NCI-H82 treated with DMSO at 0.1 percent for 48 hours (cell line): ENCODE measurements at regions not wholly inside any gene's neighbourhood (a gene's known extent, or its start where the extent isn't known, plus 50 kb on each side); places are given as distances from the start of the nearest gene placed in this dataset.
A peak's percentile ranks its signal among the peaks of the same experiment; 100 is the strongest.

Experiments used
- DNase-seq: peaks from one replicate; lab custom pipeline; 2025; ENCODE audit not compliant: unreplicated experiment; lab: John Stamatoyannopoulos, UW

DNA sequence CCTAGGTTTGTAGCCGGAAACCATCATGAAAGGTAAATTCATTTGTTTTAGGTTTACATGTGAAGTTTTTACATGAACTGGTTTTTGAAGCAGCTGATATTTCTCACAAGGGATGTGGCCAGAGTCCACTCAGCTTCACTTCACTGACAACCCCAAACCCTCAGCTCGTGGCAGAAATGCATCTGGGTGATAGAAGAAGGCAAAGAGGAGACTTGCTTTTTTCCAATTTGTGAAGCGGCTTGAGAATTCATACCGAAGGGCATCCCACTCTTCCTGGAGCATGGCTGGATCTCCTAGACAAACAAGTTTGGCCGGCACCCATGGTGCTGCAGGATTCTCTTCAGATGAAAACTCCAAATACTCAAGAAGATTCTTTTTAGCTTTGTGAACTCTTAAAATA is 392.8 kb upstream of the CNR1 start:
- no peak for DNase-seq

DNA sequence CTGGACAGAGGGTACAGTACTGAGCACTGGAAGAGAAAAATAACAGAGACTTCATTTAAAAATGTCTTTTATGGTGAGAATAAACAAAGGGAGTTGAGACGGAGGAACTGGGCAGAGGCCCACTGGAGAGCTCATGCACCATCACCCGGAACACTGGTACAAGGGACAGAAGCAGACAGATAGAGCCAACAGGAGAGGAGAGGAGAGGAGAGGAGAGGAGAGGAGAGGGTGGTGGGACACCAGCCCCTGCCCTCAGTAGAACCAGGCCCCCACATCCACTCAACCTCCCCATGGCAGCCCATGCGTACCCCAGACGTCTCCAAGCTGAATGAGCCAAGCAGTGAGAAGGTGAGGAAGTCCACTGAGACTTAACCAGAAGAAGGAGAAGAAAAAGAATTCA is 390.5 kb upstream of the CNR1 start:
- no peak for DNase-seq

- DNase-seq = no peak
These were observed 382.9 kb upstream of the CNR1 start for GRCh38 chr6:88548891-88549505.

GRCh38 chr6:88547768-88548167 is 381.6 kb upstream of the CNR1 start:
- DNase-seq = no peak

- no peak for DNase-seq
These were observed 379.8 kb upstream of the CNR1 start for GRCh38 chr6:88545991-88546390.

- no peak for DNase-seq
These were observed 379.0 kb upstream of the CNR1 start for GRCh38 chr6:88544986-88545612.

DNA sequence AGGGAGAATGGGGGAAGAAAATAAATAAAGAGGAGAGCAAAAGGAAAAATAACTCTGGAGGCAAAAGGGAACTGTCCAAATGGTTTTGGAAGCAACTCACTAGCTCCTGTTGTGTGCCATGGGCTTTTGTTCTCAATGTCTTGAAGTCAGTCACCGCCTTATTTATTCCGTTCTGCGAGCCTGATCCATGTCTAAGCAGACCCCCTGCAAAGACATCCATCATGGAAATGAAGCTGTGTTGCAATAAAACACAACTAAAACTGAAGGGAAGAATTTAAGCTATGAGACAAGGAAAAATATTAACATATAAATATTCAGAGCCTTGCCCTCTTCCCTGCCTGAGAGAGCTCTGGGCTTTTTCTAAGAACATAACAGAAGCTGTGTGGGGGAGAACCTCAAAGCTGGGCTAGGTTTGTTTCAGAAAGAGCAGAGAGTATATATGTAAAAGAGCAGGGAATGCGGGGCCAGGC is 373.2 kb upstream of the CNR1 start:
- no peak for DNase-seq

DNA sequence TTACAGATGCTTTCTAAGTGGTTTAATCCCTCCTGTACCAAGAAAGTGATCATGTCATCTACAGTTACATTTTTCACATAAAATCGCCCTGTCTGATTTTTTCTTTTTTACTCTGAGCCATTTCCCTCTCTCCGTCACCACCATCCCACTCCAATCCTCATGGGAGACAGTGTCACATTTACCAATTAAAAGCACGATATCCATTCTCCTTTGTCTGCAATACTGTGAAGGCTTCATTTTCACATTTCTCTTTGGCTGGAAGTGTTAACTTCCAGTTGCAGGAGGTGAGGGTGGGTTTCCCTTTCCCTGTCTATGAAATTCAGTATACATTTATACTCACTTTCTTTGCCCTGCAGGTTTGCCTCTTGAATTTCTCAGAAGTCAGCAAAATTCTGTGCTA is 372.7 kb upstream of the CNR1 start:
- DNase-seq = no peak

DNA sequence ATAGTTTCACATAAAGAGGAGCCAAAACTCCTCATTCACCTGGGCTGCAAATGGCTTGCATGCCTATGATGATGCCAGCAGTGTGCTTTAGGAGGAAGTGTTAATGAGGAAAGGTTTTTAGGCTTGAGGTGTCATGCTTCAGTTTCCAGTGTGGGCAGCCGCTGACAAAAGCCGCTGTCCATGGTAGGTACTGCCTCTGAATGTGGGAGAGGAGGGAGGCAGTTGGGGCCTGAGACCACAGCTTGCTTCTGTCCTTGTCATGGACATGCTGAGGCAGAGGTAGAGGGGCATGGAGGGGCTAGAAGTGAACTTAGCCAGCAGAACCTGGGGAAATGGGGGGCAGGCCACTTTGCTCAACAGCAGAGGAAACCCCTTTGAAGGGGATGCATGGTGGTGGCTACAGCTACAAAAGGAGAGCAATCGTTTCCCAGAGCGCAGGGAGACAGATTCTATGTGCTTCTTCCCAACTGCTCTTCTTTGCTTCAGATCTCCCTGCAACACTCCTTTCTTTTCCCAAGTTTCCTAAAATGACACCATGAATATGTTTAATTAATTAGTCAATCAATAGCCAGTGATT is 372.1 kb upstream of the CNR1 start:
- DNase-seq = no peak

DNA sequence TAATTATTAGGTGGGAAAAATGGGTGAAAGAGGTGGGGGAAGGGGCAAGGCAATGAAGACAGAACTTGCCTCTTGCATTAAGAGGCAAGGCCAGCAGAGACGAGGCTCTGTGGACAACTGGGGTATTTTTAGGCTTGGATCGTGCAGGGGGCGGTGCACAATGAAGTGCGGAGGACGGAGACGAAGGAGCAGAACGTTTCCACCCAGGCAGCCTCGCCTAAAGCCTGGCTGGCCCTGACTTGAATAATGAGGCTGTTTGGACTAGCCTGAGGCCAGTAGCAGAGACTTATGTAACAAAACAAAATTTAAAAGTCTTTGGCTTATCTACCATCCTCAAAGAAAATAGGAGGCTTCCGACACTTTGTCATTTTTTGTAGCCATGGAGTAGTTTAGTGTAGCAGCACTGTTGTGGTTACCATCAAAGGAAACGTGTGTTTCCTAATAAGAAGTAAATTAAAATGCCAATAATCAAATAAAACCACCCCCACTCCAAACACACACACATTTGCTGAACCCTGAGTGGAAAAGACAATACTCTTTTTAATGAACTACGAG is 370.0 kb upstream of the CNR1 start:
- DNase-seq = no peak

DNA sequence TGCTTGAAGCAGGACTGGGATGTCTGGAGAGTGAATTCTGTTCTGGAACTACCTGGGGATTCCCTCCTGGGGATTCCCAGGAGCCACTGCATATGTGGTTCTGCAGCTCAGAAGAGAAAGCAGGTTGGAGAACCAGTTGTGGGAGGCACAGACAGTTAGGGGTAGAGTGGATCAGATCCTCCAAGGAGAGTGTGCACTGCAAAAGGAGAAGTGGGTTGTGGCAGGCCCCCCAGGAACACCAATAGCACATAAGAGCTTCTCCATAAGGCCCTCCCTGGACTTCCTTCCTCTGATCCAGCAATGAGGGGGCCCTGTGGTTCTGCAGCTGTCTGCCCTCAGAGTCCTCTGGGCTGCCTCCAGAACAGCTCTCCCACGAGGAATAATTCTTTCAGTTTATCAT is 369.2 kb upstream of the CNR1 start:
- no peak for DNase-seq

GRCh38 chr6:88532241-88532860 is 366.2 kb upstream of the CNR1 start:
- DNase-seq = no peak

DNA sequence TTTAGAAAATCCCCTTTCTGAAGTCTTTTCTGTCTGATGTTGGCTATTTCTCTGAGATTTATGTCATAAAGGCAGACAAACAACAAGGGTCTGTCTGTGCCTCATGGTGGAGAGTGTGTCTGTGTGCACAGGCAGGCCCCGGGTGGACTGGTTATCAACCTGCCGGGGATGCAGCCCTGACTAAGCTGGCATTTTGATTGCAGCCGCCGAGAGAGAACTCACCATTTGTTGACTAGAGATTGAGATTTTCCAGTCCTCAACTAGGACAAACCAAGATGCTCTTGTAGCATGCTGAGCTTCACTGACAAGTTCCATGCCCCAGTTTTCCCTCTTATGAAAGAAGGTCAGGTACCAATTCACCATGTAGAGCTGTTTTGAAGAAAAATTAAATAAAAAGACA is 363.6 kb upstream of the CNR1 start:
- no peak for DNase-seq

DNA sequence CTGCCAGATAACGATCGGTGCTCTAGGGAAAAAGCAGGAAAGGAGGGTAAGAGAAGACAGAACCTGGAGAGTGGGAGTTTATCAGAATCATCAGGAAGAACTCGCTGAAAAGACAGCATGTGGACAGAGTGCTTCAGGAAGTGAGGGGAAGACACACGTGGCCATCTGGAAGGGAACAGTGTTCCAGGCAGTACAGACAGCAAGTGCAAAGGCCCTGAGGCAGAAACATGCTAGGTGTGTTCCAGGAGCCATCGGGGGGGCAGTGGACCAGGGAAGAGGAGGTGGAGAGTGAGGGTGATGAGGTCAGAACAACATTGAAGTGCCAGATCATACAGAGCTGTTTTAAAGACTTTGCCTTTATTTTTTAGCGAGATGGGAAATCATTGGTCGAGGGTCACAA is 354.3 kb upstream of the CNR1 start:
- no peak for DNase-seq

GRCh38 chr6:88520017-88520338 is 353.8 kb upstream of the CNR1 start:
- no peak for DNase-seq

DNA sequence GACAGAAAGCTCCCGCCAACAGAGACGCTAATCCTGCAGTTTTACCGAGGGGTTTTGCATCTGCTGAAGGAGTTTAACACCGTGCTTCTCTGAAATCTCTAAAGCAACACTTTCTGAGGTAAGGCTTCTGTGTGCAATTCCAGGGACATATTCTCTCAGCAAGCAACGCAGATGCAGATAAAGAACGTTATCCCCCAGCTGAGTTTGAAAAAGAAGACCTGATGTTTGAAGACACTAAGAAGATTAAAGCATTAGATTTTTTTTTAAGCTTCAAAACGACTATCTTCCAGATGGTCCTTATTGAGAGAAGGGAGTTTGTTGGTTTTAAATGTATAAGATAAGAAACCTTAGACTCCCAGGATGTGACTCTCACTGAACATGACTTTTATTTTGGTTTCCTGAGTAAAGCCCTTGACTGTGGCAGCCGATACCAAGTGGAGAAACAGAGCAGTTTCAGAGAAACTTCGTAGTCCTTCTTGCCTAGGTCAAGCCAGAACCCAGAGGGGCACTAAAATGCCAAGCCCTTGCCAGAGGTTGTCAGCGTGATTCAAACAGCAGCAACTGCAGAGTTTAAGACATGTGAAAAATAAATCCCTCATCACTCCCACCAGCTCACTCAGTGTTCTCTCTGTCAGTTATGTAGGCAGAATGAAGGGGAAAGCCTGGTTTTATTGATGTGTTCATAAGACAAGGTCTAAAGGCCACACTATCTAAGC is 353.3 kb upstream of the CNR1 start:
- DNase-seq = peak; percentile 92

DNA sequence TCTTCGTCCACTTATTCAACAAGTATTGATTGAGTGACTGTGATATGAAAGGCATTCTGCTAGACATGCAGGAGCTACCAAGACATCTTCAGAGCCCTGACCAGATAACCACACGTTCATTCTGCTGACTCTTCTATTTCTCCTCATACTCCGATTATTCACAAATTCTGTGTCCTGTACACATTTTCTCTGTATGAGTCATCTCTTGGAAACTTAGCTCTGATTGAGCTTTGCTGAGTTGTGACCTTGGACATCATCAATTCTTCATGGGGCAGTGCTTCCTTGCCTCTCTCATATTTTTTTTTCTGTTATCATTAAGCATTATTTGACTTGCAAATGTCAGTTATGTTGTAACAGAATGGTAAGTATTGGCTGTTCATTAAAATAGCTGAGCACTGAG is 351.6 kb upstream of the CNR1 start:
- no peak for DNase-seq

GRCh38 chr6:88513920-88514319 is 347.8 kb upstream of the CNR1 start:
- no peak for DNase-seq

GRCh38 chr6:88513471-88513870 is 347.3 kb upstream of the CNR1 start:
- no peak for DNase-seq

DNA sequence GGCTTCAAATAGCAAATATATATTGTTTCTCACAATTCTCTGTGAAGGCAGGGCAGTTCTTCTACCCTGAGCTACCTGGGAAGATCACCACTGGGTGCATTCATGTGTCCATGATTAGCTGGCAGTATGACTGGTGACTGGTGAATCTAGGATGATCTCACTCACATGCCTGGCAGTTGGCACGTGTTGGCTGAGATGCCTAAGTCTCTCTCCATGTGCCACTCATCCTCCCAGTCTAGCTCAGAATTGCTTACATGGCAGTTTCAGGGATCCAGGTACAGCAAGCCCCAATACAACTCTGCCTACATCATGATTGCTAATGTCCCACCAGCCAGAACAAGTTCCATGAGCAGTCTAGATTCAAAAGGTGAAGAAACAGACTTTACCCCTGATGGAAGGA is 346.8 kb upstream of the CNR1 start:
- no peak for DNase-seq

GRCh38 chr6:88502391-88502790 is 336.2 kb upstream of the CNR1 start:
- no peak for DNase-seq
